ENCODE measurements at regions not wholly inside any gene's neighbourhood (a gene's known extent, or its start where the extent isn't known, plus 50 kb on each side); places are given as distances from the start of the nearest gene placed in this dataset.

- TF ChIP-seq, protein P1, sequence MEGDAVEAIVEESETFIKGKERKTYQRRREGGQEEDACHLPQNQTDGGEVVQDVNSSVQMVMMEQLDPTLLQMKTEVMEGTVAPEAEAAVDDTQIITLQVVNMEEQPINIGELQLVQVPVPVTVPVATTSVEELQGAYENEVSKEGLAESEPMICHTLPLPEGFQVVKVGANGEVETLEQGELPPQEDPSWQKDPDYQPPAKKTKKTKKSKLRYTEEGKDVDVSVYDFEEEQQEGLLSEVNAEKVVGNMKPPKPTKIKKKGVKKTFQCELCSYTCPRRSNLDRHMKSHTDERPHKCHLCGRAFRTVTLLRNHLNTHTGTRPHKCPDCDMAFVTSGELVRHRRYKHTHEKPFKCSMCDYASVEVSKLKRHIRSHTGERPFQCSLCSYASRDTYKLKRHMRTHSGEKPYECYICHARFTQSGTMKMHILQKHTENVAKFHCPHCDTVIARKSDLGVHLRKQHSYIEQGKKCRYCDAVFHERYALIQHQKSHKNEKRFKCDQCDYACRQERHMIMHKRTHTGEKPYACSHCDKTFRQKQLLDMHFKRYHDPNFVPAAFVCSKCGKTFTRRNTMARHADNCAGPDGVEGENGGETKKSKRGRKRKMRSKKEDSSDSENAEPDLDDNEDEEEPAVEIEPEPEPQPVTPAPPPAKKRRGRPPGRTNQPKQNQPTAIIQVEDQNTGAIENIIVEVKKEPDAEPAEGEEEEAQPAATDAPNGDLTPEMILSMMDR (conservative IDR thresholded peaks at IDR 0.05) = no peak
- TF ChIP-seq EZH2 (IDR thresholded peaks at IDR 0.05; ENCODE audit: low read depth) = no peak
These were observed 246.6 kb upstream of the BTBD3 start for GRCh38 chr20:11671015-11671511.
